Activated CD8-positive, alpha-beta T cell treated with anti-CD3 and anti-CD28 coated beads, Interleukin-2, amount 10 ng/mL, durations not matched to agents 7 days and 5 days (primary cell): ENCODE measurements at regions not wholly inside any gene's neighbourhood (a gene's known extent, or its start where the extent isn't known, plus 50 kb on each side); places are given as distances from the start of the nearest gene placed in this dataset.
"Not testable (repeated sequence)": the region's sequence is repeated elsewhere in the genome, so short reads cannot be mapped to it uniquely, and the experiment has no call there.

ENCODE experiments used
- ATAC-seq: fragments of 150-1000 bp; cut with Tn5 transposase; one replicate; pipeline ENCODE4 v1.10.0; 2021; ENCODE audit warnings: moderate library complexity
- CTCF ChIA-PET: fragments of 350-600 bp; sonication (Branson Sonifier 250); formaldehyde crosslinking; loops from one replicate; lab custom pipeline; 2021; ENCODE audit warnings: antibody characterized with exemption; lab: Charles Lee
- POLR2A ChIA-PET: fragments of 350-600 bp; sonication (Branson Sonifier 250); formaldehyde crosslinking; loops from one replicate; lab custom pipeline; 2021; ENCODE audit warnings: antibody characterized with exemption; lab: Charles Lee
- DNase-seq: peaks from one replicate; pipeline ENCODE4 v3.0.0-alpha.2; 2020
- H3K27ac Mint-ChIP-seq: one replicate; pipeline ENCODE4 v1.8.0; 2021; ENCODE audit warnings: mild to moderate bottlenecking, mixed read lengths
- H3K27me3 Mint-ChIP-seq: one replicate; pipeline ENCODE4 v1.8.0; 2021; ENCODE audit warnings: low read depth, mixed read lengths
- H3K36me3 Mint-ChIP-seq: one replicate; pipeline ENCODE4 v1.8.0; 2021; ENCODE audit warnings: low read depth, mixed read lengths
- H3K4me1 Mint-ChIP-seq: one replicate; pipeline ENCODE4 v1.8.0; 2021; ENCODE audit warnings: low read depth, mixed read lengths
- H3K4me3 Mint-ChIP-seq: one replicate; pipeline ENCODE4 v1.8.0; 2021; ENCODE audit warnings: mild to moderate bottlenecking, mixed read lengths
- H3K9me3 Mint-ChIP-seq: one replicate; pipeline ENCODE4 v1.8.0; 2022; ENCODE audit warnings: mixed read lengths; ENCODE audit not compliant: insufficient read depth

DNA sequence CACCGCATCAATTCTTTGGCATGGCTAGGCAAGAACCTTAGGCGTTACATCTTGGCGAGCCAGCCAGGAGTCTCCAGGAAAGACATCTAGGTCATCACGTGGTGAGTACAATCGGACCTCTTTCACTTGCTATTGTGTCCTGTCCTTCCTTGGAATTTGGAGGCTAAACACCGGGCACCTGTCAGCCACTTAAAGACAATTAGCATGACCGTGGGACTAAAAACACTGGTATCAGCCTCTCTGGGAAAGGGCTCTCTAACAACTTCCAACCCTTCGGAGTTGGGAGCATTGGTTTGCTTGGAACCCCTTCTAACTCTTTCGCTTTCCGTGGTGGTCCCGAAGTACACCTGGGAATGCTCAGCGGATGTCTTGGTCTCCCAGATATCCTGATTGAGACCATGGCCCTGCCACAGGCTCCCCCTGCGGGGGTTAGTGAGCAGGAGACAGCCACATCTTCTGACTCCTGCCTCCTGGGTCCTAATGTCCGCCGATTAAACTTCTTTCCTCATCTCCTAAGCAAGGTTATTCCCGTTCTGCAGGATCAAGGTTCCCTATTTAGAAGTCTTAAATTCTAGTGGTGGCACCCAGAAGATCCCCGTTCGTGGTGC lies 971.7 kb downstream of the FSCB start:
- H3K27ac Mint-ChIP-seq: no peak overlapping the region
- no peaks in the 10 kb centered on the region for H3K4me1 Mint-ChIP-seq
- H3K36me3 Mint-ChIP-seq: no peaks in the 10 kb centered on the region
- H3K9me3 Mint-ChIP-seq: peaks cover 15% of the 10 kb centered on the region
- no peak overlapping the region for H3K4me3 Mint-ChIP-seq
- ATAC-seq (no peak), DNase-seq (no peak)
- CTCF ChIA-PET: no interaction called here
- no peaks in the 10 kb centered on the region for H3K27me3 Mint-ChIP-seq
- POLR2A ChIA-PET: no interaction called here

DNA sequence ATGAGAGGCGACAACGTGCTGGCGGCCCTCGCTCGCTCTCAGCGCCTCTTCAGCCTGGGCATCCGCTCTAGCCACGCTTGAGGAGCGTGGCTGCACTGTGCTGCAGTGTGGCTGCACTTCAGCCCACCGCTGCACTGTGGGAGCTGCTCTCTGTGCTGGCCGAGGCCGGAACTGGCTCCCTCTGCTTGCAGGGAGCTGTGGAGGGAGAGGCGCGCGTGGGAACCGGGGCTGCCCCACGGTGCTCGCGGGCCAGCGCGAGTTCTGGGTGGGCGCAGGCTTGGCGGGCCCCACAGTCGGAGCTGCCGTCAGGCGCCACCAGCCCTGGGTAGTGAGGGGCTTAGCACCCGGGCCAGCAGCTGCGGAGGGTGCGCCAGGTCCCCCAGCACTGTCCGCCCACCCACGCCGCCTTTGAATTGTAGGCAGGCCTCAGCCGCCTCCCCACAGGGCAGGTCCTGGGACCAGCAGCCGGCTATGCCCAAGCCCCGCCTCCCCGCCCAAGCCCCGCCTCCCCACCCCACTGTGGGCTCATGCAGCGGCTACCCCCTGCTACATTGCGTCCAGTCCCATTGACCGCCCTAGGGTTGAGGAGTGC lies 974.2 kb downstream of the FSCB start:
- Mint-ChIP-seq H3K9me3 (peaks cover 15% of the 10 kb centered on the region), H3K36me3 (no peaks in the 10 kb centered on the region), H3K4me1 (no peaks in the 10 kb centered on the region), H3K27ac (no peak overlapping the region), H3K4me3 (no peak overlapping the region), H3K27me3 (no peaks in the 10 kb centered on the region)
- ChIA-PET POLR2A (no interaction called here), CTCF (no interaction called here)
- ATAC-seq: no peak
- DNase-seq: no peak

- peaks cover 5% of the 10 kb centered on the region for H3K9me3 Mint-ChIP-seq
- ChIA-PET CTCF (no interaction called here), POLR2A (no interaction called here)
- no peaks in the 10 kb centered on the region for H3K27me3 Mint-ChIP-seq
- no peak overlapping the region for H3K27ac Mint-ChIP-seq
- no peak overlapping the region for H3K4me3 Mint-ChIP-seq
- no peak for DNase-seq
- no peaks in the 10 kb centered on the region for H3K36me3 Mint-ChIP-seq
- ATAC-seq: no peak
- H3K4me1 Mint-ChIP-seq: no peaks in the 10 kb centered on the region
Observed at GRCh38 chr14:43528321-43528720, 978.8 kb downstream of the FSCB start.

DNA sequence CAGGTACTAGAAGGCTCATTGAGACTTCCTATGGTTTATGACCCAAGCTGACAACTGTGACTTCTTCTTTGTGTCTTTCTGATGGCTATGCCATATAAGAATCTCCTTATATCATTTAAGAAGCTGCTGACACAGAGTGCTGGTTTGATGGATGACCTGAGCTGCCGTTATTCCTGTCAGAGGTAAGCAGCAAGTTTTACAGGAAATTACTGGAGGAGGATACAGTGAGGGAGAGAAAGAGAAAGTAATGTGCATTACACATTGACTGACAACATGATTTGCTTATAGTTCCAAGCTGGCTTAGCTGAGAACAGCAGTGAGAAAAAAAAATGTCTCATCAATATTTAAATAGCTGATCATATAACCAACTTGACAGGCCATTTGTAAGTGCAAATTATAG lies 981.4 kb downstream of the FSCB start:
- no peaks in the 10 kb centered on the region for H3K9me3 Mint-ChIP-seq
- H3K36me3 Mint-ChIP-seq: no peaks in the 10 kb centered on the region
- no peak overlapping the region for H3K27ac Mint-ChIP-seq
- DNase-seq (no peak), ATAC-seq (no peak)
- no peaks in the 10 kb centered on the region for H3K4me1 Mint-ChIP-seq
- ChIA-PET CTCF (no interaction called here), POLR2A (no interaction called here)
- H3K27me3 Mint-ChIP-seq: no peaks in the 10 kb centered on the region
- H3K4me3 Mint-ChIP-seq: no peak overlapping the region

GRCh38 chr14:43522901-43523300 lies 984.2 kb downstream of the FSCB start:
- Mint-ChIP-seq H3K27ac (no peak overlapping the region), H3K4me1 (no peaks in the 10 kb centered on the region), H3K4me3 (no peak overlapping the region), H3K9me3 (no peaks in the 10 kb centered on the region), H3K27me3 (no peaks in the 10 kb centered on the region), H3K36me3 (no peaks in the 10 kb centered on the region)
- POLR2A ChIA-PET: no interaction called here
- CTCF ChIA-PET: no interaction called here
- ATAC-seq (no peak), DNase-seq (no peak)

DNA sequence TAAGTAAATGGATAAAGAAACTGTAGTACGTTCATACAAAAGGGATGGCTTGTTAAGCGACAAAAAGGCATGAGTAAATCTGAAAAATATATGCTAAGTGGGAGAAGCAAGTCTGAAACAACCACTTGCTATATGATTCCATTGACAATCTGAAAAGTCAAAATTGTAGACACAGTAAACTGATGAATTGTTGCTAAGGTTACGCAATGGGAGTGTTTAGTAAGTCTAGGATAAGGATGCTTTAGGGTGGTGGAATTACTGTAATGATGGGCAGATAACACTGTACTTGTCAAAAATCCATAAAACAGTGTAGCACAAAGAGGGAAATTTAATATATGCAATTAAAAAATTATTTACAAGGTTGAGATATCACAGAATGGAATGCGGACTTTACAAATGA lies 984.9 kb downstream of the FSCB start:
- POLR2A ChIA-PET: no interaction called here

DNA sequence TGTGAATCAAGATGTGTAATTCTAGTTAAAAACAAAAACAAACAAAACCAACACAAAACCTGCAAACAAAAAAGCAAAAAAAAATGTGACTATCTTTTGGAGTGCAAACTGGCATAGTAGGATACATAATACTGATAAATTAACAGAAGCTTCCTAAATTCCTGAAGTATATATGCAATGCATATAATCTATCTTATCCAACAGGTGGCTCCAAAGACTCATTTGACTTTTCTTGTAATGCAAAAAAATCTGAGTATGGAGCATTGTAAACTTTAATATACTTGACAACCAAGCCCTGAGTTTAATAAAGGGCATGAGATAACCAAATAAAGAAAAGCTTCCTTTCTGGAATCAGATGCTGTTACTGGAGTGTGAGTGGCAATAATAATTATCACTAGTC lies 1003.6 kb downstream of the FSCB start:
- ATAC-seq: no peak
- ChIA-PET CTCF (no interaction called here), POLR2A (no interaction called here)
- no peaks in the 10 kb centered on the region for H3K4me1 Mint-ChIP-seq
- peaks cover under 1% of the 10 kb centered on the region for H3K9me3 Mint-ChIP-seq
- no peaks in the 10 kb centered on the region for H3K36me3 Mint-ChIP-seq
- no peak for DNase-seq
- no peaks in the 10 kb centered on the region for H3K27me3 Mint-ChIP-seq
- no peak overlapping the region for H3K4me3 Mint-ChIP-seq
- no peak overlapping the region for H3K27ac Mint-ChIP-seq

More for the DNA sequence above, 984.9 kb downstream of the FSCB start:
- Mint-ChIP-seq H3K27me3 (no peaks in the 10 kb centered on the region), H3K4me1 (no peaks in the 10 kb centered on the region), H3K4me3 (no peak overlapping the region), H3K9me3 (peaks cover 2% of the 10 kb centered on the region), H3K27ac (no peak overlapping the region), H3K36me3 (no peaks in the 10 kb centered on the region)
- DNase-seq (no peak), ATAC-seq (no peak)
- CTCF ChIA-PET: no interaction called here

DNA sequence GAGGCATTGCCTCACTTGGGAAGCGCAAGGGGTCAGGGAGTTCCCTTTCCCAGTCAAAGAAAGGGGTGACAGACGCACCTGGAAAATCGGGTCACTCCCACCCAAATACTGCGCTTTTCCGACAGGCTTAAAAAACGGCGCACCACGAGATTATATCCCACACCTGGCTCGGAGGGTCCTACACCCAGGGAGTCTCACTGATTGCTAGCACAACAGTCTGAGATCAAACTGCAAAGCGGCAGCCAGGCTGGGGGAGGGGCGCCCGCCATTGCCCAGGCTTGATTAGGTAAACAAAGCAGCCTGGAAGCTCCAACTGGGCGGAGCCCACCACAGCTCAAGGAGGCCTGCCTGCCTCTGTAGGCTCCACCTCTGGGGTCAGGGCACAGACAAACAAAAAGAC lies 1014.7 kb downstream of the FSCB start:
- H3K27me3 Mint-ChIP-seq, H3K9me3 Mint-ChIP-seq, DNase-seq, POLR2A ChIA-PET, H3K4me1 Mint-ChIP-seq, CTCF ChIA-PET, H3K4me3 Mint-ChIP-seq, H3K36me3 Mint-ChIP-seq, H3K27ac Mint-ChIP-seq, ATAC-seq: not testable (repeated sequence)

DNA sequence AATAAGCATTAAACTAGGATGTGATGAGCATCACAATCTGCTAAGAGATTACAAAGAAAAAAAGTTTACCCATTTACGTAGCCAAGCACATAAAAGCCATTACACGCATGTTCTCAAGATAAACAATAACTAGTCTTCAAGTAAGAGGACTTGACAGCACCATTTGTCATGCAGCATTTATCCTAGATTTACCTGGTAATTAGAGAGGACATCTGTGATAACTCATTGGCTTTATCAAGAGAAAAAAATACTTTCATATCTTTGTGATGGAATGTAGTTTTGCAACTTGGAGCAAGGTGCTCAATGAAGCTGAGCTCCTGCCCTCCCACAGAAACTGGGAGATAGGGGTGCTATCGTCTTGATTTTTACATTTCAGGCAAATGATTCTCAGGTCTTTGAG lies 1023.7 kb downstream of the FSCB start:
- ATAC-seq: no peak
- ChIA-PET POLR2A (no interaction called here), CTCF (no interaction called here)
- H3K27ac Mint-ChIP-seq: no peak overlapping the region
- no peaks in the 10 kb centered on the region for H3K4me1 Mint-ChIP-seq
- no peak overlapping the region for H3K4me3 Mint-ChIP-seq
- no peaks in the 10 kb centered on the region for H3K36me3 Mint-ChIP-seq
- H3K27me3 Mint-ChIP-seq: no peaks in the 10 kb centered on the region
- DNase-seq: no peak
- peaks cover 8% of the 10 kb centered on the region for H3K9me3 Mint-ChIP-seq

GRCh38 chr14:43481864-43482263 lies 1025.2 kb downstream of the FSCB start:
- ChIA-PET CTCF (no interaction called here), POLR2A (no interaction called here)
- Mint-ChIP-seq H3K27ac (no peak overlapping the region), H3K27me3 (no peaks in the 10 kb centered on the region), H3K4me3 (no peak overlapping the region), H3K9me3 (peaks cover 12% of the 10 kb centered on the region), H3K4me1 (no peaks in the 10 kb centered on the region), H3K36me3 (no peaks in the 10 kb centered on the region)
- no peak for ATAC-seq
- DNase-seq: no peak

DNA sequence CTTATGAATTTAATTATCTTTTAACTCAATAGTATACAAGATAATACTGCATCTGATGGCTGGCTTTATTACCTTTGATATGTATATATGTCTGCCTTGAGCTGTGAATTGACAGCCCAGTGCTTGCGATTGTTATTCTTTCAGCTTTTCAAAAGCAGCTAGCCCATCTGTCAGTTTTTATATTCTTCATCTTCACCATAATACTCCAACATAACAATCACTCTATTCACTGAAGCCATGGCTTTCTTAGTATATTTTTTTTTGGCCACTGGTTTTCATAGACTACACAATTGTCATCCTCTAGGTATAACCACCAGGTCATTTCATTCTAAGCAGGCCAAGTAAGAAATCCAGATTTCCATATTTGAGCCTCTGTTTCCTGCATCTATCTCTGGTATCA lies 1026.1 kb downstream of the FSCB start:
- Mint-ChIP-seq H3K27ac (no peak overlapping the region), H3K27me3 (no peaks in the 10 kb centered on the region), H3K36me3 (no peaks in the 10 kb centered on the region), H3K9me3 (peaks cover 13% of the 10 kb centered on the region), H3K4me3 (no peak overlapping the region), H3K4me1 (no peaks in the 10 kb centered on the region)
- DNase-seq: no peak
- CTCF ChIA-PET: no interaction called here
- POLR2A ChIA-PET: no interaction called here
- ATAC-seq: no peak

DNA sequence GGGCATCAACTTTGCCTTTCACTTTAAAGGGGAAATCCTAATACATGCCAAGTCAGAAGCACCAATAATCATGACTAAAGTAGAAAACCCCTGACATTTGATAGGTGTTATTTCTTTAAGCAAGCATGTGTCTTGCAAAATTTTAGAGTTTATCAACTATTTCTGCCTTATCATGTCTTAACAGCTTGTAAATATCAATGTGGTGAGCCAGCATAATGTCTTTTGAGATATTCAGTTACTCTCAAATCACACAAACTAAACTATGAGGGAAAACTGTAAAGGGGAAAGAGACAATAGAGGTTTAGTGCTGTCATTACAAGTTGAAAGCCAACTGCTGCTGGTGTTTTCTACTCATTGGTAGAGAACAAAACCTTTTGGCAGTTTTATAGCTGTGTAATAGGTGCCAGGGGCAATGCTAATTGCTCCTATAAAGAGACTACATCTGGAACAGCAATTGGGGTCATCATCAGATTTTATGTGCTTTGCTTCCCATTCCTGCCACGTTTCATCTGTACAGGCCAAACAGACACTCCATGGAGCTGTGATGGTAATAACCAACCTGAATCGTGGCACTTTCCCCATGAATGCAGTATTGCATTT lies 1027.4 kb downstream of the FSCB start:
- Mint-ChIP-seq H3K4me1 (no peaks in the 10 kb centered on the region), H3K27ac (no peak overlapping the region), H3K27me3 (no peaks in the 10 kb centered on the region), H3K4me3 (no peak overlapping the region), H3K36me3 (no peaks in the 10 kb centered on the region), H3K9me3 (peaks cover 13% of the 10 kb centered on the region)
- ChIA-PET CTCF (no interaction called here), POLR2A (no interaction called here)
- DNase-seq (no peak), ATAC-seq (no peak)
